ENCODE measurements at regions not wholly inside any gene's neighbourhood (a gene's known extent, or its start where the extent isn't known, plus 50 kb on each side); places are given as distances from the start of the nearest gene placed in this dataset.

DNA sequence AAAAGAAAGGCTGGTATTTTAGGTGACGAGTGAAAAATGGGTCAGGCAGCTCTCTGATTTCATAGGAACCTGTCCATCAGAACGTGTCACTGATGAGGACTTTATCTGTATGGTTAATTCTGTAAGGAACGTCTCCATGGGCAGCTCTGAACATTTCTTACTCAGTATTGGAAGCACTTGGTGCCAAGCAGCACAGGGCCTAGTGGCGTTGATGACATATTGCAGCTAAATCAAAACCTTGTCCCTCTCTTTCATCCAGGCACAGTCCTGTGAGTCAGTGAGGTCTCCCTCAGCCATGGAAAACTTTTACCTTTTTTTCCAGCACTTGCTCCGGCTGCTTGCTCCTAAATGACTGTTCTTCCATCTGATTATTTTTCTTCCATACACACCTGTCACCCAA lies 301.9 kb downstream of the DHX15 start:
- TF ChIP-seq CTCF (IDR thresholded peaks at IDR 0.05): no peak
- no peak for TF ChIP-seq EZH2 (IDR thresholded peaks at IDR 0.05)

Measured in neural progenitor cell (in vitro differentiated cells).